ENCODE measurements at regions not wholly inside any gene's neighbourhood (a gene's known extent, or its start where the extent isn't known, plus 50 kb on each side); places are given as distances from the start of the nearest gene placed in this dataset.
A peak's percentile ranks its signal among the peaks of the same experiment; 100 is the strongest.
"Not testable (repeated sequence)": the region's sequence is repeated elsewhere in the genome, so short reads cannot be mapped to it uniquely, and the experiment has no call there.

- DNase-seq, result no peak
Measured at GRCh38 chr3:110493438-110494092, 578.1 kb upstream of the NECTIN3 start.

DNA sequence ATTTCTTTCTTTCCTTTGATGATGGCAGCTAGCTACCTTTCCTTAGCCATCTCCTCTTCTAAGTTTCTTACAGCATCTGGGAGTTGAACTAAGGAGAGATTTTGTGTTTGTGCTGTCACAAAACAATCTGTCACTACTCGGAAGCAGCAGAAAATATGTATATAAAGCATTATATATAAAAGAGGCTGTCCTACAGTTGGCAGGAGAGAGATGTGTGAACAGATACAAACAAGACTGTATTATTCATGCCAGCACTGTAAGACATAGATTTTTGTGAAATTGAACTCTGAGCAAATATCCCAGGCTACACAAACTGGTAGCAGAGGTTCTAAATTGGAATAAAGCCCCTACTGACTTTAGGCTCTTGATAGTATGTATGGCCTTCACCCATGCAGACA, 577.5 kb upstream of the NECTIN3 start:
- DNase-seq, result no peak

DNA sequence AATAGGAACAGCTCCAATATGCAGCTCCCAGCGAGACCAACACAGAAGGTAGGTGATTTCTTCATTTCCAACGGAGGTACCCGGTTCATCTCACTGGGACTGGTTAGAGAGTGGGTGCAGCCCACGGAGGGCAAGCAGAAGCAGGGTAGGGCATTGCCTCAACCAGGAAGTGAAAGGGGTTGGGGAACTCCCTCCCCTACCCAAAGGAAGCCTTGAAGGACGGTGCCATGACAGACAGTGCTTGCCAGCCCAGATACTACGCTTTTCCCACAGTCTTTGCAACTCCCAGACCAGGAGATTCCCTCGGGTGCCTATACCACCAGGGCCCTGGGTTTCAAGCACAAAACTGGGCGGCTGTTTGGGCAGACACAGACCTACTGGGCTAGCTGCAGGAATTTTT, 576.9 kb upstream of the NECTIN3 start:
- no peak for DNase-seq

DNA sequence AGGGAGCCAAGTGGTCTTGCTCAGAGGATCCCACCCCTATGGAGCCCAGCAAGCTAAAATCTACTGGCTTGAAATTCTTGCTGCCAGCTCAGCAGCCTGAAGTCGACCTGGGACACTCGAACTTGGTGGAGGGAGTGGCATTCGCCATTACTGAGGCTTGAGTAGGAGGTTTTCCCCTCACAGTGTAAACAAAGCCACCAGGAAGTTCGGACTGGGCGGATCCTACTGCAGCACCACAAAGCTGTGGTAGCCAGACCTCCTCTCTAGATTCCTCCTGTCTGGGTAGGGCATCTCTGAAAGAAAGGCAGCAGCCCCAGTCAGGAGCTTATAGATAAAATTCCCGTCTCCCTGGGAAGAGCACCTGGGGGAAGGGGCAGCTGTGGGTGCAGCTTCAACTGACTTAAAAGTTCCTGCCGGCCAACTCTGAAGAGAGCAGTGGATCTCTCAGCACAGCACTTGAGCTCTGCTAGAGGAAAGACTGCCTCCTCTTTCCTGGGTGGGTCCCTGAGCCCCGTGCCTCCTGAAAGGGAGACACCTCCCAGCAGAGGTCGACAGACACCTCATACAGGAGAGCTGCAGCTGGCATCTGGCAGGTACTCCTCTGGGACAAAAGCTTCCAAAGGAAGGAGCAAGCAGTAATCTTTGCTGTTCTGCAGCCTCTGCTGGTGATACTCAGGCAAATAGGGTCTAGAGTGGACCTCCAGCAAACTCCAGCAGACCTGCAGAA, 576.3 kb upstream of the NECTIN3 start:
- no peak for DNase-seq

DNA sequence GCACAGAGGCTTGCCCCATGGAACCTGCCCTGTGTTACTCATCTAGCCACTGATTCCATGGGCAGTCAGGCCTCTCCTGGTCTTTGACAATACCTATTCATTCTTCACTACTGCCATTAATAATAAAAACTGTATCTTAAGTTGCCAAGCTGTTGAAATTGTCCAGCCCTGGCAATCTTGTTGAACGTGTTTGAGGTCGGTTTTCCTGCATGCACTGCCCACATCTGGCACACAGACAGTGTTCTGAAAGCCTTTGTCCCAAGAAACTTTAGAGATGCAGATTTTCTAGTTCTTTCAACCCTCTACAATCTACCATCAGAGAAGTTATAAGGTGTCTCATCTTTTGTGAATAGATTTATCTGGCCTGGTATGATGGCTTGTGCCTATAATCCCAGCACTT, 567.2 kb upstream of the NECTIN3 start:
- no peak for DNase-seq

DNA sequence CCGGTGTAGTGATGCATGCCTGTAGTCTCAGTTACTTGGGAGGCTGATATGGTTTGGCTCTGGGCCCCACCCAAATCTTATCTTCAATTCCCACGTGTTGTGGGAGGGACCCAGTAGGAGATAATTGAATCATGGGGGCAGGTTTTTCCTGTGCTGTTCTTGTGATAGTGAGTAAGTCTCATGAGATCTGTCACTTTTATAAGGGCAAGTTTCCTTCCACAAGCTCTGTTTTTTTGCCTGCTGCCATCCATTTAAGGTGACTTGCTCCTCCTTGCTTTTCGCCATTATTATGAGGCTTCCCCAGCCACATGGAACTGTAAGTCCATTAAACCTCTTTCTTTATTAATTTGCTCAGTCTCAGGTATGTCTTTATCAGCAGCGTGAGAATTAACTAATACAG, 566.7 kb upstream of the NECTIN3 start:
- no peak for DNase-seq

GRCh38 chr3:110506890-110507289, 564.7 kb upstream of the NECTIN3 start:
- no peak for DNase-seq

DNA sequence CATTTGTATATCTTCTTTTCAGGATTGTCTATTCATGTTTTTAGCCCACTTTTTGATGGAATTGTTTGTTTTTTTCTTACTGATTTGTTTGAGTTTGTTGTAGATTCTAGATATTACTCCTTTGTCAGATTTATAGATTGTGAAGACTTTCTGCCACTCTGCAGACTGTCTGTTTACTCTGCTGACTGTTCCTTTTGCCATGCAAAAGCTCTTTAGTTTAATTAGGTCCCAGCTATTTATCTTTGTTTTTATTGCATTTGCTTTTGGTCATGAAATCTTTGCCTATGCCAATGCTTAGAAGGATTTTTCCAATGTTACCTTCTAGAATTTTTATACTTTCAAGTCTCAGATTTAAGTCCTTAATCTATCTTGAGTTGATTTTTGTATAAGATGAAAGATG, 564.0 kb upstream of the NECTIN3 start:
- not testable (repeated sequence) for DNase-seq

GRCh38 chr3:110512961-110513360, 558.7 kb upstream of the NECTIN3 start:
- no peak for DNase-seq

- DNase-seq, result no peak
Measured at GRCh38 chr3:110518031-110518430, 553.6 kb upstream of the NECTIN3 start.

- no peak for DNase-seq
Measured at GRCh38 chr3:110519071-110519470, 552.5 kb upstream of the NECTIN3 start.

- DNase-seq, result no peak
Measured at GRCh38 chr3:110521019-110521418, 550.6 kb upstream of the NECTIN3 start.

- DNase-seq, result not testable (repeated sequence)
Measured at GRCh38 chr3:110525558-110526064, 546.0 kb upstream of the NECTIN3 start.

- peak; percentile 88 for DNase-seq
Measured at GRCh38 chr3:110526777-110527727, 544.6 kb upstream of the NECTIN3 start.

- DNase-seq, result no peak
Measured at GRCh38 chr3:110528305-110529121, 543.1 kb upstream of the NECTIN3 start.

GRCh38 chr3:110530902-110531301, 540.7 kb upstream of the NECTIN3 start:
- DNase-seq, result no peak

GRCh38 chr3:110533089-110533488, 538.5 kb upstream of the NECTIN3 start:
- DNase-seq, result no peak

GRCh38 chr3:110542552-110543150, 529.0 kb upstream of the NECTIN3 start:
- no peak for DNase-seq

GRCh38 chr3:110544730-110545129, 526.9 kb upstream of the NECTIN3 start:
- no peak for DNase-seq

DNA sequence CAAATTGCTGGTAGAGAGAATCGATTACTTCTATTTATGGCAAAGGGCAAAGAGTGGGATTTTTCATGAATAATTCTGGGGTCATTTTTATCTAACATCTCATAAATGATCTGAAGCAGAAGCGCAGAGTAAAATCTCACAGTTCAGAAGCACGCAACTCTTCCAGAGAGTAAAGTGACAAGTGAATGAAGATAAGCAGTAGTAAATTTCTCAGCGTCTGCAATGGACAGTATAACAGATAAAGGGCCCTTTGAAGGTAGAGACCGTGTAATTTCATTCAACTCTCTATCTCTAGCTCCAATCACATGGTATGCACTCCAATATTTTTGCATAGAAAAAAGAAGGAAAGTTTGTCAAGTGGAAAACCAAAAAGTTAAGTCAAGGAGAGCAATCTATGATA, 521.1 kb upstream of the NECTIN3 start:
- no peak for DNase-seq

GRCh38 chr3:110562621-110563020, 509.0 kb upstream of the NECTIN3 start:
- DNase-seq, result no peak

- DNase-seq, result no peak
Measured at GRCh38 chr3:110564674-110565073, 506.9 kb upstream of the NECTIN3 start.
